ENCODE measurements at regions not wholly inside any gene's neighbourhood (a gene's known extent, or its start where the extent isn't known, plus 50 kb on each side); places are given as distances from the start of the nearest gene placed in this dataset.
"Not testable (repeated sequence)": the region's sequence is repeated elsewhere in the genome, so short reads cannot be mapped to it uniquely, and the experiment has no call there.

GRCh38 chr4:116982656-116983055 is 102.7 kb downstream of the TRAM1L1 start:
- no peak overlapping the region for H3K27ac ChIP-seq (ENCODE audit: low read depth in 2 of 2, low read length in 1 of 2)
- no peak for DNase-seq
- no peaks in the 10 kb centered on the region for H3K79me2 ChIP-seq (ENCODE audit: insufficient read depth)
- no peaks in the 10 kb centered on the region for H3K9me2 ChIP-seq
- no peaks in the 10 kb centered on the region for H3F3A ChIP-seq (replicated peaks; ENCODE audit: insufficient read depth)
- H4K20me1 ChIP-seq (ENCODE audit: insufficient read depth) = no peaks in the 10 kb centered on the region
- WGBS (ENCODE audit: low lambda C conversion rate) = 52% methylated on average over 5 of the region's 5 CpGs
- no peaks in the 10 kb centered on the region for H3K4me1 ChIP-seq (ENCODE audit: control insufficient read depth in 1 of 2, insufficient read depth in 2 of 2, low read depth in 1 of 2, low read length in 1 of 2)
- H2AFZ ChIP-seq (ENCODE audit: low read depth) = no peak overlapping the region
- POLR2A ChIA-PET = no interaction called here
- TF ChIP-seq GATA2 (CRISPR knock-in tag; IDR thresholded peaks at IDR 0.05) (no peak), RXRA (IDR thresholded peaks at IDR 0.05; ENCODE audit: borderline replicate concordance, low read depth) (no peak), TEAD4 (IDR thresholded peaks at IDR 0.05; ENCODE audit: borderline replicate concordance, insufficient read depth) (no peak), FOXJ3 (CRISPR knock-in tag; IDR thresholded peaks at IDR 0.05) (no peak), EP300 (IDR thresholded peaks at IDR 0.05; ENCODE audit: borderline replicate concordance in 1 of 2, low read depth in 1 of 2, low read length in 1 of 2) (no peak), NRF1 (IDR thresholded peaks at IDR 0.05; ENCODE audit: low read depth, low read length) (no peak), EZH2phosphoT487 (IDR thresholded peaks at IDR 0.05; ENCODE audit: borderline replicate concordance, low read depth) (no peak), RAD21 (IDR thresholded peaks at IDR 0.05; ENCODE audit: low read length) (no peak)
- H3K9me3 ChIP-seq = no peaks in the 10 kb centered on the region
- no peak overlapping the region for H3K9ac ChIP-seq
- CTCF ChIA-PET = no interaction called here
- no peaks in the 10 kb centered on the region for H3K27me3 ChIP-seq (ENCODE audit: insufficient read depth)
- H3K4me2 ChIP-seq = no peak overlapping the region
- no peaks in the 10 kb centered on the region for H3K36me3 ChIP-seq (replicated peaks in 1 of 2; ENCODE audit: control insufficient read depth in 1 of 2, insufficient read depth in 2 of 2, low read length in 1 of 2)
- H3K4me3 ChIP-seq (ENCODE audit: low read depth in 2 of 2, low read length in 1 of 2) = no peak overlapping the region

- H3K27me3 ChIP-seq (ENCODE audit: insufficient read depth); H3K9ac ChIP-seq; H3K4me3 ChIP-seq (ENCODE audit: low read depth in 2 of 2, low read length in 1 of 2); H3K9me3 ChIP-seq; H3K27ac ChIP-seq (ENCODE audit: low read depth in 2 of 2, low read length in 1 of 2); POLR2A ChIA-PET; H3F3A ChIP-seq (replicated peaks; ENCODE audit: insufficient read depth); CTCF ChIA-PET; H3K4me2 ChIP-seq; DNase-seq; H4K20me1 ChIP-seq (ENCODE audit: insufficient read depth); H3K4me1 ChIP-seq (ENCODE audit: control insufficient read depth in 1 of 2, insufficient read depth in 2 of 2, low read depth in 1 of 2, low read length in 1 of 2); H3K9me2 ChIP-seq; H2AFZ ChIP-seq (ENCODE audit: low read depth); H3K36me3 ChIP-seq (replicated peaks in 1 of 2; ENCODE audit: control insufficient read depth in 1 of 2, insufficient read depth in 2 of 2, low read length in 1 of 2); H3K79me2 ChIP-seq (ENCODE audit: insufficient read depth): not testable (repeated sequence)
- 85% methylated on average over 12 of the region's 12 CpGs for WGBS (ENCODE audit: low lambda C conversion rate)
These were observed 104.9 kb downstream of the TRAM1L1 start for GRCh38 chr4:116980436-116980835.

GRCh38 chr4:116959045-116959444 is 126.3 kb downstream of the TRAM1L1 start:
- Histone ChIP-seq H3K4me2 (no peak overlapping the region), H3K36me3 (replicated peaks in 1 of 2; ENCODE audit: control insufficient read depth in 1 of 2, insufficient read depth in 2 of 2, low read length in 1 of 2) (no peaks in the 10 kb centered on the region), H3K79me2 (ENCODE audit: insufficient read depth) (no peaks in the 10 kb centered on the region), H3K27ac (ENCODE audit: low read depth in 2 of 2, low read length in 1 of 2) (no peak overlapping the region), H3K4me1 (ENCODE audit: control insufficient read depth in 1 of 2, insufficient read depth in 2 of 2, low read depth in 1 of 2, low read length in 1 of 2) (peaks cover 0 to 6% of the 10 kb centered on the region in 2 experiments; a peak in 2 of 4 replicates), H3K9me2 (no peaks in the 10 kb centered on the region), H3K4me3 (ENCODE audit: low read depth in 2 of 2, low read length in 1 of 2) (no peak overlapping the region), H4K20me1 (ENCODE audit: insufficient read depth) (no peaks in the 10 kb centered on the region), H3F3A (replicated peaks; ENCODE audit: insufficient read depth) (no peaks in the 10 kb centered on the region), H2AFZ (ENCODE audit: low read depth) (no peak overlapping the region), H3K9me3 (no peaks in the 10 kb centered on the region), H3K9ac (no peak overlapping the region), H3K27me3 (ENCODE audit: insufficient read depth) (no peaks in the 10 kb centered on the region)
- TF ChIP-seq EP300 (IDR thresholded peaks at IDR 0.05; ENCODE audit: borderline replicate concordance in 1 of 2, low read depth in 1 of 2, low read length in 1 of 2) (no peak), POLR2AphosphoS5 (IDR thresholded peaks at IDR 0.05; ENCODE audit: low read depth, low read length) (no peak), SIN3A (IDR thresholded peaks at IDR 0.05; ENCODE audit: borderline replicate concordance, low read depth, low read length) (no peak), TAF1 (IDR thresholded peaks at IDR 0.05; ENCODE audit: borderline replicate concordance, low read depth, low read length) (no peak), TCF12 (IDR thresholded peaks at IDR 0.05) (no peak), MAX (IDR thresholded peaks at IDR 0.05; ENCODE audit: low read depth) (no peak), CHD2 (IDR thresholded peaks at IDR 0.05; ENCODE audit: low read length, partially characterized antibody) (no peak), TEAD4 (IDR thresholded peaks at IDR 0.05; ENCODE audit: borderline replicate concordance, insufficient read depth) (no peak), RCOR1 (IDR thresholded peaks at IDR 0.05; ENCODE audit: low read length) (no peak), MEF2A (IDR thresholded peaks at IDR 0.05; ENCODE audit: borderline replicate concordance, low read depth) (no peak), YY1 (IDR thresholded peaks at IDR 0.05; ENCODE audit: low read depth) (no peak)
- ChIA-PET CTCF (no interaction called here), POLR2A (no interaction called here)
- DNase-seq = no peak
